ENCODE measurements at regions not wholly inside any gene's neighbourhood (a gene's known extent, or its start where the extent isn't known, plus 50 kb on each side); places are given as distances from the start of the nearest gene placed in this dataset.

GRCh38 chr19:31810536-31811109 lies 461.4 kb upstream of the TSHZ3 start:
- TF ChIP-seq CTCF (optimal IDR thresholded peaks at IDR 0.05 in 1 of 3, IDR thresholded peaks at IDR 0.05 in 1 of 3, conservative IDR thresholded peaks at IDR 0.05 in 1 of 3; ENCODE audit: extremely low read depth in 1 of 3, insufficient read depth in 2 of 3, low read length in 3 of 3) (no peak), EZH2 (IDR thresholded peaks at IDR 0.05; ENCODE audit: low read length) (no peak)
- dilution Hi-C loops (cut with MboI; ENCODE audit: extremely low pct_ligation_motif_present, low sequenced_read_pairs), result no loop called here
- H3K9ac ChIP-seq (ENCODE audit: control insufficient read depth, extremely low read depth, insufficient read depth, low read length), result no peak overlapping the region
- H3K36me3 ChIP-seq (ENCODE audit: control insufficient read depth in 2 of 2, extremely low read depth in 1 of 2, insufficient read depth in 2 of 2, low read length in 2 of 2), result no peaks in the 10 kb centered on the region
- no peaks in the 10 kb centered on the region for H3K27me3 ChIP-seq (ENCODE audit: control insufficient read depth, extremely low read depth, insufficient read depth, low read length)
- no peaks in the 10 kb centered on the region for H3K79me2 ChIP-seq (ENCODE audit: control insufficient read depth, insufficient read depth, low read length)
- FAIRE-seq (no peak), DNase-seq (ENCODE audit: low read depth, low spot score) (no peak)
- no peak overlapping the region for H3K27ac ChIP-seq (ENCODE audit: control insufficient read depth, insufficient read depth, low read length)
- H3K4me1 ChIP-seq (ENCODE audit: control insufficient read depth, extremely low read depth, insufficient read depth, low read length), result no peaks in the 10 kb centered on the region
- H2AFZ ChIP-seq (ENCODE audit: control insufficient read depth, low read length), result no peak overlapping the region
- H3K9me3 ChIP-seq (ENCODE audit: control insufficient read depth, low read depth, low read length), result peaks cover 2% of the 10 kb centered on the region
- no peaks in the 10 kb centered on the region for H4K20me1 ChIP-seq (ENCODE audit: control insufficient read depth, extremely low read depth, insufficient read depth, low read length)
- H3K4me2 ChIP-seq (ENCODE audit: control insufficient read depth, extremely low read depth, insufficient read depth, low read depth, low read length), result no peak overlapping the region
- H3K4me3 ChIP-seq (ENCODE audit: control insufficient read depth in 2 of 3, extremely low read depth in 1 of 3, insufficient read depth in 2 of 3, low read depth in 1 of 3, low read length in 3 of 3), result no peak overlapping the region
- H3K9me1 ChIP-seq (ENCODE audit: control insufficient read depth, extremely low read depth, insufficient read depth, low read length), result no peaks in the 10 kb centered on the region

- Histone ChIP-seq H3K27me3 (ENCODE audit: control insufficient read depth, extremely low read depth, insufficient read depth, low read length) (no peaks in the 10 kb centered on the region), H3K9me1 (ENCODE audit: control insufficient read depth, extremely low read depth, insufficient read depth, low read length) (no peaks in the 10 kb centered on the region), H3K79me2 (ENCODE audit: control insufficient read depth, insufficient read depth, low read length) (no peaks in the 10 kb centered on the region), H3K4me3 (ENCODE audit: control insufficient read depth in 2 of 3, extremely low read depth in 1 of 3, insufficient read depth in 2 of 3, low read depth in 1 of 3, low read length in 3 of 3) (no peak overlapping the region), H3K9me3 (ENCODE audit: control insufficient read depth, low read depth, low read length) (peaks cover 4% of the 10 kb centered on the region), H3K27ac (ENCODE audit: control insufficient read depth, insufficient read depth, low read length) (no peak overlapping the region), H3K9ac (ENCODE audit: control insufficient read depth, extremely low read depth, insufficient read depth, low read length) (no peak overlapping the region), H3K36me3 (ENCODE audit: control insufficient read depth in 2 of 2, extremely low read depth in 1 of 2, insufficient read depth in 2 of 2, low read length in 2 of 2) (no peaks in the 10 kb centered on the region), H2AFZ (ENCODE audit: control insufficient read depth, low read length) (no peak overlapping the region), H3K4me1 (ENCODE audit: control insufficient read depth, extremely low read depth, insufficient read depth, low read length) (no peaks in the 10 kb centered on the region), H4K20me1 (ENCODE audit: control insufficient read depth, extremely low read depth, insufficient read depth, low read length) (no peaks in the 10 kb centered on the region), H3K4me2 (ENCODE audit: control insufficient read depth, extremely low read depth, insufficient read depth, low read depth, low read length) (no peak overlapping the region)
- no peak for FAIRE-seq
- dilution Hi-C loops (cut with MboI; ENCODE audit: extremely low pct_ligation_motif_present, low sequenced_read_pairs), result no loop called here
- no peak for TF ChIP-seq EZH2 (IDR thresholded peaks at IDR 0.05; ENCODE audit: low read length)
- no peak for TF ChIP-seq CTCF (optimal IDR thresholded peaks at IDR 0.05 in 1 of 3, IDR thresholded peaks at IDR 0.05 in 1 of 3, conservative IDR thresholded peaks at IDR 0.05 in 1 of 3; ENCODE audit: extremely low read depth in 1 of 3, insufficient read depth in 2 of 3, low read length in 3 of 3)
- DNase-seq (ENCODE audit: low read depth, low spot score), result no peak
These were observed 468.9 kb upstream of the TSHZ3 start for GRCh38 chr19:31817971-31818797.

Data from keratinocyte (primary cell).